ENCODE measurements at regions not wholly inside any gene's neighbourhood (a gene's known extent, or its start where the extent isn't known, plus 50 kb on each side); places are given as distances from the start of the nearest gene placed in this dataset.

- TF ChIP-seq PRDM15 (CRISPR knock-in tag; IDR thresholded peaks at IDR 0.05) (no peak), SP1 (CRISPR knock-in tag; conservative IDR thresholded peaks at IDR 0.05) (no peak), MLX (CRISPR knock-in tag; IDR thresholded peaks at IDR 0.05) (no peak), ZNF396 (CRISPR knock-in tag; IDR thresholded peaks at IDR 0.05; ENCODE audit: borderline replicate concordance) (no peak), MAX (CRISPR knock-in tag; IDR thresholded peaks at IDR 0.05) (no peak), CDX4 (CRISPR knock-in tag; IDR thresholded peaks at IDR 0.05; ENCODE audit: borderline replicate concordance) (no peak), MYBL2 (CRISPR knock-in tag; IDR thresholded peaks at IDR 0.05) (no peak)
Measured at GRCh38 chr18:71471963-71472725, 1072.0 kb downstream of the CBLN2 start (continued).

- H3K27me3 Mint-ChIP-seq (ENCODE audit: low read depth): 0 out of 2 replicates have a peak, but pooled peaks cover 2% of the 10 kb centered on the region
- DNase-seq (ENCODE audit: low spot score) (no peak), ATAC-seq (no peak)
- peaks cover 65% of the 10 kb centered on the region for H3K9me3 Mint-ChIP-seq
- ChIA-PET POLR2A (no interaction called here), CTCF (no interaction called here)
- no peaks in the 10 kb centered on the region for H3K4me1 Mint-ChIP-seq
- peaks cover 42% of the 10 kb centered on the region for H3K36me3 Mint-ChIP-seq
- no peak for TF ChIP-seq CBFB (CRISPR knock-in tag; IDR thresholded peaks at IDR 0.05; ENCODE audit: low read depth)
- no peak for TF ChIP-seq ELF4 (CRISPR knock-in tag; IDR thresholded peaks at IDR 0.05; ENCODE audit: low read depth)
- no peak for TF ChIP-seq JUN (CRISPR knock-in tag; IDR thresholded peaks at IDR 0.05)
- no peak for TF ChIP-seq ZNF423 (CRISPR knock-in tag; IDR thresholded peaks at IDR 0.05)
- TF ChIP-seq ZNF671 (CRISPR knock-in tag; IDR thresholded peaks at IDR 0.05): no peak
- TF ChIP-seq NR2C2 (CRISPR knock-in tag; IDR thresholded peaks at IDR 0.05): no peak
- no peak for TF ChIP-seq CREM (CRISPR knock-in tag; IDR thresholded peaks at IDR 0.05)
- no peak for TF ChIP-seq HMGA2 (CRISPR knock-in tag; IDR thresholded peaks at IDR 0.05)
- no peak for TF ChIP-seq TEAD4 (CRISPR knock-in tag; IDR thresholded peaks at IDR 0.05)
- no peak for TF ChIP-seq RELA (CRISPR knock-in tag; IDR thresholded peaks at IDR 0.05; ENCODE audit: borderline replicate concordance)
- TF ChIP-seq, protein P1, sequence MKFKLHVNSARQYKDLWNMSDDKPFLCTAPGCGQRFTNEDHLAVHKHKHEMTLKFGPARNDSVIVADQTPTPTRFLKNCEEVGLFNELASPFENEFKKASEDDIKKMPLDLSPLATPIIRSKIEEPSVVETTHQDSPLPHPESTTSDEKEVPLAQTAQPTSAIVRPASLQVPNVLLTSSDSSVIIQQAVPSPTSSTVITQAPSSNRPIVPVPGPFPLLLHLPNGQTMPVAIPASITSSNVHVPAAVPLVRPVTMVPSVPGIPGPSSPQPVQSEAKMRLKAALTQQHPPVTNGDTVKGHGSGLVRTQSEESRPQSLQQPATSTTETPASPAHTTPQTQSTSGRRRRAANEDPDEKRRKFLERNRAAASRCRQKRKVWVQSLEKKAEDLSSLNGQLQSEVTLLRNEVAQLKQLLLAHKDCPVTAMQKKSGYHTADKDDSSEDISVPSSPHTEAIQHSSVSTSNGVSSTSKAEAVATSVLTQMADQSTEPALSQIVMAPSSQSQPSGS (CRISPR knock-in tag; IDR thresholded peaks at IDR 0.05; ENCODE audit: borderline replicate concordance, low read depth): no peak
- TF ChIP-seq RORB (CRISPR knock-in tag; IDR thresholded peaks at IDR 0.05): no peak
- no peak for TF ChIP-seq ZMAT4 (CRISPR knock-in tag; IDR thresholded peaks at IDR 0.05)
- H3K27ac Mint-ChIP-seq: no peak overlapping the region
- H3K4me3 Mint-ChIP-seq: no peak overlapping the region
Measured at GRCh38 chr18:71456206-71456605, 1087.9 kb downstream of the CBLN2 start.
